MCF 10A (cell line): ENCODE measurements at regions not wholly inside any gene's neighbourhood (a gene's known extent, or its start where the extent isn't known, plus 50 kb on each side); places are given as distances from the start of the nearest gene placed in this dataset.

ENCODE experiments used
- BruUV-seq: library from RNA; stranded (reverse); fragments of 400-500 nt; replicated peaks from 2 replicates; lab custom pipeline; 2021; lab: Mats Ljungman, UMichigan
- CTCF ChIA-PET: fragments of 300-600 bp; sonication (Branson Sonifier 250); formaldehyde crosslinking; extraction: SDS; loops from one replicate; lab custom pipeline; 2021; ENCODE audit warnings: antibody characterized with exemption, inconsistent platforms; lab: Yijun Ruan, JAX
- POLR2A ChIA-PET: fragments of 300-600, 350-650 bp; sonication (Branson Sonifier 250); formaldehyde crosslinking; extraction: SDS; loops from one replicate; lab custom pipeline; 2020; ENCODE audit warnings: antibody characterized with exemption, inconsistent platforms; lab: Yijun Ruan, JAX
- DNase-seq: peaks from one replicate; pipeline ENCODE4 v3.0.0-alpha.2; 2018; ENCODE audit not compliant: unreplicated experiment
- H3K27ac Mint-ChIP-seq: one replicate; pipeline ENCODE4 v1.8.0; 2022; ENCODE audit warnings: mild to moderate bottlenecking, low read depth, mixed read lengths; ENCODE audit not compliant: unreplicated experiment
- H3K27me3 Mint-ChIP-seq: one replicate; pipeline ENCODE4 v1.8.0; 2022; ENCODE audit warnings: mixed read lengths; ENCODE audit not compliant: insufficient read depth, unreplicated experiment
- H3K36me3 Mint-ChIP-seq: one replicate; pipeline ENCODE4 v1.8.0; 2022; ENCODE audit warnings: mild to moderate bottlenecking, moderate library complexity, mixed read lengths; ENCODE audit not compliant: insufficient read depth, unreplicated experiment
- H3K4me1 Mint-ChIP-seq: one replicate; pipeline ENCODE4 v1.8.0; 2022; ENCODE audit warnings: mixed read lengths; ENCODE audit not compliant: insufficient read depth, unreplicated experiment
- H3K4me3 Mint-ChIP-seq: one replicate; pipeline ENCODE4 v1.8.0; 2022; ENCODE audit warnings: mild to moderate bottlenecking, moderate library complexity, mixed read lengths; ENCODE audit not compliant: unreplicated experiment
- H3K9me3 Mint-ChIP-seq: one replicate; pipeline ENCODE4 v1.8.0; 2022; ENCODE audit warnings: mixed read lengths; ENCODE audit not compliant: unreplicated experiment
- intact Hi-C: fragments of 100-400 bp; cut with micrococcal nuclease; formaldehyde crosslinking; loops from 2 replicates; pipeline ENCODE4 v1.14.1; 2022
- TF ChIP-seq, protein P1 (sequence below): fragments of 200-600 bp; IDR thresholded peaks from one replicate; pipeline ENCODE4 v1.8.0; 2022; ENCODE audit warnings: antibody characterized with exemption, mild to moderate bottlenecking; ENCODE audit not compliant: unreplicated experiment

DNA sequence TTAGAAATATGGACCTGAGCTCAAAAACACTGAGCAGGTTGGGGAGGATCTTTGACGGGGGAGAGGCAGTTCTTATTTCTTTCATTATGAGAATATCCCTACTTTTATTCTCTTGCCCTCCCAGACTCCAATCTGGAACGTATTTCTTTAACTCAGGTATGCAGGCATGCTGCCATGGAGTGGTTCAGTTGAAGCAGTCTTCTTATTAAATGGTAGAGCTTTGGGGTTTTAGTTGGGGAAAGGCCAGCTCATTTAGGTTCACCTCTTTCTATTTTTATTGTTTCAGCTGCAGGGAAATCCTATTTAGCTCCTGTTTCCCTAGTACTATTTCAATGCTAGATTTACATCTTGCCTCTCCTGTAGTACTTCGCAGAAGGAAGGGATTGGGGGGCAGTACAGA lies 198.9 kb downstream of the TTLL7 start:
- H3K4me3 Mint-ChIP-seq: no peak overlapping the region
- TF ChIP-seq, protein P1, sequence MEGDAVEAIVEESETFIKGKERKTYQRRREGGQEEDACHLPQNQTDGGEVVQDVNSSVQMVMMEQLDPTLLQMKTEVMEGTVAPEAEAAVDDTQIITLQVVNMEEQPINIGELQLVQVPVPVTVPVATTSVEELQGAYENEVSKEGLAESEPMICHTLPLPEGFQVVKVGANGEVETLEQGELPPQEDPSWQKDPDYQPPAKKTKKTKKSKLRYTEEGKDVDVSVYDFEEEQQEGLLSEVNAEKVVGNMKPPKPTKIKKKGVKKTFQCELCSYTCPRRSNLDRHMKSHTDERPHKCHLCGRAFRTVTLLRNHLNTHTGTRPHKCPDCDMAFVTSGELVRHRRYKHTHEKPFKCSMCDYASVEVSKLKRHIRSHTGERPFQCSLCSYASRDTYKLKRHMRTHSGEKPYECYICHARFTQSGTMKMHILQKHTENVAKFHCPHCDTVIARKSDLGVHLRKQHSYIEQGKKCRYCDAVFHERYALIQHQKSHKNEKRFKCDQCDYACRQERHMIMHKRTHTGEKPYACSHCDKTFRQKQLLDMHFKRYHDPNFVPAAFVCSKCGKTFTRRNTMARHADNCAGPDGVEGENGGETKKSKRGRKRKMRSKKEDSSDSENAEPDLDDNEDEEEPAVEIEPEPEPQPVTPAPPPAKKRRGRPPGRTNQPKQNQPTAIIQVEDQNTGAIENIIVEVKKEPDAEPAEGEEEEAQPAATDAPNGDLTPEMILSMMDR: no peak
- H3K27ac Mint-ChIP-seq: no peak overlapping the region
- ChIA-PET POLR2A (interaction anchor here (0.5 kb wide), 1 partner anchor 32 kb away, joined by 3 read pairs; no protein-coding TSS in a partner anchor), CTCF (no interaction called here)
- peaks cover 5% of the 10 kb centered on the region for H3K4me1 Mint-ChIP-seq
- no peak for DNase-seq
- no peaks in the 10 kb centered on the region for H3K9me3 Mint-ChIP-seq
- intact Hi-C loops: no loop called here
- no peaks in the 10 kb centered on the region for H3K27me3 Mint-ChIP-seq
- BruUV-seq: no TSS peak
- no peaks in the 10 kb centered on the region for H3K36me3 Mint-ChIP-seq

DNA sequence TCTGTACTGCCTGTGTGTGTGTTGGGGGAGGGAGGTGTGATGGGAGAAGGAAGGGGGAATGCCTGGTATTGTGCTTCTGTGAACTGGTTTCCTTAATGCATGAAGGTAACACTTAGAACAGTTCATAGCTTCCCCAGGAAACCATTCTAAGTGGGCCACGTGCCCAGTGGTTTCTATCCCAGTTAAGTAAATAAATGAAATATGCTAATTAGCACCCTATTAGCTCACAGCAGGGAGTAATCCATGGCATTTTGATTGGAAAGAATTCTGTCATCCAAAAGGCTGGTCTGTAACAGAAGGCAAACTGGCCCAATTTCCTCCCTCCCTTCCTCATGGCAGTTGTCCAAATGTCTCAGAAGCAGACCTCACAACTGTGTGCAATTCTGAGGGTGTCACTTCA lies 199.3 kb downstream of the TTLL7 start:
- no peak overlapping the region for H3K4me3 Mint-ChIP-seq
- CTCF ChIA-PET: no interaction called here
- no peaks in the 10 kb centered on the region for H3K27me3 Mint-ChIP-seq
- no TSS peak for BruUV-seq
- no peaks in the 10 kb centered on the region for H3K36me3 Mint-ChIP-seq
- no peaks in the 10 kb centered on the region for H3K9me3 Mint-ChIP-seq
- POLR2A ChIA-PET: interaction anchor here (0.5 kb wide), 1 partner anchor 33 kb away, joined by 3 read pairs; no protein-coding TSS in a partner anchor
- no peak overlapping the region for H3K27ac Mint-ChIP-seq
- TF ChIP-seq, protein P1: no peak
- no peak for DNase-seq
- intact Hi-C loops: no loop called here
- peaks cover 5% of the 10 kb centered on the region for H3K4me1 Mint-ChIP-seq

DNA sequence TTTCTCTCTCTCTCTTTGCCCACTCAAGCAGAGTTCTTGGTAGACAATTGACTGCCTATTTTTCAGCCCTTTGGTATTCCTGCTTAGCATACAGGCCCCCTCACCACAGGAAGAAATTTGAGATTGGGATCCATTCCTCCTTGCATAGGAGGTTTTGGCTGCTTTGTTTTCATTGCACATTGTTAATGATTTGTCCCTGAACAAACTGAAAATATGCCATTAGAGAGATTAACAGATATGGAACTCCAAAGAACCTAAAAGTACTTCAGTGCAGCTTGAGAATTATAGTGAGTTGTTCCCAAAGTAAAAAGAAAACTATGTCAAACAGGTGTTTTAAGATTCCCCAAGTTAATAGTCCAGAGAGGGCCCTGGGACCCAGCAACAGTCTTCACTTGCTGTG lies 200.0 kb downstream of the TTLL7 start:
- Mint-ChIP-seq H3K9me3 (no peaks in the 10 kb centered on the region), H3K36me3 (no peaks in the 10 kb centered on the region), H3K27me3 (no peaks in the 10 kb centered on the region), H3K27ac (no peak overlapping the region), H3K4me3 (no peak overlapping the region), H3K4me1 (peaks cover 5% of the 10 kb centered on the region)
- no TSS peak for BruUV-seq
- TF ChIP-seq, protein P1: no peak
- intact Hi-C loops: no loop called here
- DNase-seq: no peak
- ChIA-PET CTCF (no interaction called here), POLR2A (no interaction called here)

DNA sequence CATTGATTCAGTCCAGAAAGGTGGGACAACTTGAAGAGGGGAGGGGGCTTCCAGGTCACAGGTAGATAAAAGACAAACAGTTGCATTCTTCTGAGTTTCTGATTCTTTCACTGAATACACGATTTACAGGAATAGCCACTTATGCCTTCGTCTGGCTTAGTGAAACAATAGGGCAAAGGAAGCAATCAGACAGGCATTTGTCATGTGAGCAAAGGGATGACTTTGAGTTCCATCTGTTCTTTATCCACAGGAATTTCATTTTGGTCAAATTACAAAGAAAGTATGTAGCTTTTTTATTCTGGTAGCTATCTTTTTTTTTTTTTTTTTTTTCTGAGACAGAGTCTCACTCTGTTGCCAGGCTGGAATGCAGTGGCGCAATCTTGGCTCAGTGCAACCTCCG lies 202.5 kb downstream of the TTLL7 start:
- Mint-ChIP-seq H3K27me3 (no peaks in the 10 kb centered on the region), H3K27ac (no peak overlapping the region), H3K9me3 (no peaks in the 10 kb centered on the region), H3K4me3 (no peak overlapping the region), H3K36me3 (no peaks in the 10 kb centered on the region), H3K4me1 (no peaks in the 10 kb centered on the region)
- DNase-seq: no peak
- no TSS peak for BruUV-seq
- intact Hi-C loops: no loop called here
- ChIA-PET POLR2A (no interaction called here), CTCF (interaction anchor here (0.6 kb wide), 1 partner anchor 36 kb away, joined by 3 read pairs; no protein-coding TSS in a partner anchor)
- TF ChIP-seq, protein P1: no peak
